HEK293 (cell line): ENCODE measurements at regions not wholly inside any gene's neighbourhood (a gene's known extent, or its start where the extent isn't known, plus 50 kb on each side); places are given as distances from the start of the nearest gene placed in this dataset.

ENCODE experiments used
- BCL11A ChIP-seq: fragments of 450-650 bp; formaldehyde crosslinking; IDR thresholded peaks from 2 replicates; pipeline ENCODE4 v1.5.1; 2016; ENCODE audit warnings: low read depth, missing biosample characterization, missing genetic modification characterization
- BCL6B ChIP-seq: fragments of 450-650 bp; formaldehyde crosslinking; IDR thresholded peaks from 2 replicates; pipeline ENCODE4 v1.5.1; 2017; ENCODE audit warnings: missing biosample characterization, missing genetic modification characterization
- ELK4 ChIP-seq: IDR thresholded peaks from 2 replicates; pipeline ENCODE4 v1.6.1; 2011; ENCODE audit warnings: mild to moderate bottlenecking, low read depth, low read length, borderline replicate concordance
- HIC1 ChIP-seq: fragments of 450-650 bp; formaldehyde crosslinking; IDR thresholded peaks from 2 replicates; pipeline ENCODE4 v1.5.1; 2016; ENCODE audit warnings: missing biosample characterization, missing genetic modification characterization
- KLF10 ChIP-seq: fragments of 450-650 bp; IDR thresholded peaks from 2 replicates; pipeline ENCODE4 v1.5.1; 2018; ENCODE audit warnings: missing biosample characterization, mild to moderate bottlenecking, missing genetic modification characterization
- OSR2 ChIP-seq: fragments of 450-650 bp; formaldehyde crosslinking; IDR thresholded peaks from 2 replicates; pipeline ENCODE4 v1.5.1; 2016; ENCODE audit warnings: missing biosample characterization, missing genetic modification characterization
- PRDM4 ChIP-seq: fragments of 450-650 bp; formaldehyde crosslinking; IDR thresholded peaks from 2 replicates; pipeline ENCODE4 v1.5.1; 2017; ENCODE audit warnings: missing biosample characterization, missing genetic modification characterization
- REST ChIP-seq: fragments of 450-650 bp; formaldehyde crosslinking; IDR thresholded peaks from 2 replicates; pipeline ENCODE4 v1.5.1; 2016; ENCODE audit warnings: missing biosample characterization, missing genetic modification characterization
- SP2 ChIP-seq: fragments of 450-650 bp; formaldehyde crosslinking; IDR thresholded peaks from 2 replicates; pipeline ENCODE4 v1.5.1; 2016; ENCODE audit warnings: missing biosample characterization, missing genetic modification characterization
- YY2 ChIP-seq: fragments of 450-650 bp; formaldehyde crosslinking; IDR thresholded peaks from 2 replicates; pipeline ENCODE4 v1.5.1; 2016; ENCODE audit warnings: missing biosample characterization, missing genetic modification characterization
- ZBTB1 ChIP-seq: fragments of 450-650 bp; formaldehyde crosslinking; IDR thresholded peaks from 2 replicates; pipeline ENCODE4 v1.5.1; 2016; ENCODE audit warnings: missing biosample characterization, missing genetic modification characterization
- ZFP37 ChIP-seq: fragments of 450-650 bp; formaldehyde crosslinking; IDR thresholded peaks from 2 replicates; pipeline ENCODE4 v1.5.1; 2016; ENCODE audit warnings: missing biosample characterization, missing genetic modification characterization
- ZNF175 ChIP-seq: fragments of 450-650 bp; formaldehyde crosslinking; IDR thresholded peaks from 2 replicates; pipeline ENCODE4 v1.5.1; 2016; ENCODE audit warnings: missing biosample characterization, missing genetic modification characterization
- ZNF2 ChIP-seq: fragments of 450-650 bp; formaldehyde crosslinking; IDR thresholded peaks from 2 replicates; pipeline ENCODE4 v1.5.1; 2016; ENCODE audit warnings: missing biosample characterization, missing genetic modification characterization
- ZNF211 ChIP-seq: fragments of 450-650 bp; formaldehyde crosslinking; IDR thresholded peaks from 2 replicates; pipeline ENCODE4 v1.5.1; 2016; ENCODE audit warnings: low read depth, missing biosample characterization, missing genetic modification characterization
- ZNF221 ChIP-seq: fragments of 450-650 bp; formaldehyde crosslinking; IDR thresholded peaks from 2 replicates; pipeline ENCODE4 v1.5.1; 2017; ENCODE audit warnings: missing biosample characterization, missing genetic modification characterization, borderline replicate concordance
- ZNF248 ChIP-seq: fragments of 450-650 bp; formaldehyde crosslinking; IDR thresholded peaks from 2 replicates; pipeline ENCODE4 v1.5.1; 2017; ENCODE audit warnings: missing biosample characterization, missing genetic modification characterization
- ZNF266 ChIP-seq: fragments of 450-650 bp; formaldehyde crosslinking; IDR thresholded peaks from 2 replicates; pipeline ENCODE4 v1.5.1; 2016; ENCODE audit warnings: missing biosample characterization, missing genetic modification characterization, low read depth
- ZNF280C ChIP-seq: fragments of 450-650 bp; formaldehyde crosslinking; IDR thresholded peaks from 2 replicates; pipeline ENCODE4 v1.5.1; 2016; ENCODE audit warnings: missing biosample characterization, missing genetic modification characterization
- ZNF394 ChIP-seq: fragments of 450-650 bp; formaldehyde crosslinking; IDR thresholded peaks from 2 replicates; pipeline ENCODE4 v1.5.1; 2016; ENCODE audit warnings: missing biosample characterization, missing genetic modification characterization, mild to moderate bottlenecking, moderate library complexity, borderline replicate concordance
- ZNF416 ChIP-seq: fragments of 450-650 bp; formaldehyde crosslinking; IDR thresholded peaks from 2 replicates; pipeline ENCODE4 v1.5.1; 2016; ENCODE audit warnings: missing biosample characterization, missing genetic modification characterization
- ZNF473 ChIP-seq: fragments of 450-650 bp; formaldehyde crosslinking; IDR thresholded peaks from 2 replicates; pipeline ENCODE4 v1.5.1; 2017; ENCODE audit warnings: missing biosample characterization, missing genetic modification characterization
- ZNF548 ChIP-seq: fragments of 450-650 bp; formaldehyde crosslinking; IDR thresholded peaks from 2 replicates; pipeline ENCODE4 v1.5.1; 2016; ENCODE audit warnings: missing biosample characterization, missing genetic modification characterization
- ZNF600 ChIP-seq: fragments of 450-650 bp; formaldehyde crosslinking; IDR thresholded peaks from 2 replicates; pipeline ENCODE4 v1.5.1; 2016; ENCODE audit warnings: missing biosample characterization, missing genetic modification characterization
- ZNF624 ChIP-seq: fragments of 450-650 bp; formaldehyde crosslinking; IDR thresholded peaks from 2 replicates; pipeline ENCODE4 v1.5.1; 2017; ENCODE audit warnings: missing biosample characterization, missing genetic modification characterization
- ZNF830 ChIP-seq: fragments of 450-650 bp; IDR thresholded peaks from 2 replicates; pipeline ENCODE4 v1.5.0; 2018; ENCODE audit warnings: missing biosample characterization, missing genetic modification characterization, low read depth, mild to moderate bottlenecking, moderate library complexity
- ZSCAN4 ChIP-seq: fragments of 450-650 bp; formaldehyde crosslinking; IDR thresholded peaks from 2 replicates; pipeline ENCODE4 v1.5.1; 2017; ENCODE audit warnings: missing biosample characterization, missing genetic modification characterization

- no peak for TF ChIP-seq HIC1 (tag by site-specific recombination)
- TF ChIP-seq ZNF211 (tag by site-specific recombination), result no peak
- no peak for TF ChIP-seq ZFP37 (tag by site-specific recombination)
- TF ChIP-seq PRDM4 (tag by site-specific recombination), result peak; percentile 77
- TF ChIP-seq ZNF548 (tag by site-specific recombination), result no peak
- no peak for TF ChIP-seq ZNF175 (tag by site-specific recombination)
- TF ChIP-seq ZNF2 (tag by site-specific recombination), result no peak; the same call in 1 of the 2 replicates
- peak; percentile 18; the same call in 1 of the 2 replicates for TF ChIP-seq ZNF830 (tag by site-specific recombination)
- TF ChIP-seq YY2 (tag by site-specific recombination), result no peak
- TF ChIP-seq REST, result no peak
- no peak for TF ChIP-seq ZNF473
- no peak for TF ChIP-seq ZNF600 (tag by site-specific recombination)
- TF ChIP-seq ZBTB1 (tag by site-specific recombination), result 0 out of 2 replicates have a peak, but pooled peaks have one; percentile 72
- TF ChIP-seq BCL6B, result peak; percentile 47; the same call in 1 of the 2 replicates
- TF ChIP-seq KLF10 (tag by site-specific recombination), result peak; percentile 64
- TF ChIP-seq ZNF266 (tag by site-specific recombination), result no peak
- no peak for TF ChIP-seq ZNF394 (tag by site-specific recombination)
- no peak for TF ChIP-seq ZNF624 (tag by site-specific recombination)
- TF ChIP-seq ELK4, result no peak
- TF ChIP-seq BCL11A (tag by site-specific recombination), result peak; percentile 91; the same call in 1 of the 2 replicates
- TF ChIP-seq OSR2 (tag by site-specific recombination), result peak; percentile 78
- TF ChIP-seq ZNF248 (tag by site-specific recombination), result no peak
- no peak for TF ChIP-seq SP2
- no peak for TF ChIP-seq ZNF221 (tag by site-specific recombination)
- TF ChIP-seq ZNF280C (tag by site-specific recombination), result no peak
- no peak for TF ChIP-seq ZNF416 (tag by site-specific recombination)
- TF ChIP-seq ZSCAN4 (tag by site-specific recombination), result no peak
Observed at GRCh38 chr5:15009420-15009819, 137.8 kb upstream of the ANKH start (continued).
